ENCODE measurements at regions not wholly inside any gene's neighbourhood (a gene's known extent, or its start where the extent isn't known, plus 50 kb on each side); places are given as distances from the start of the nearest gene placed in this dataset.

- H3K4me3 ChIP-seq (ENCODE audit: low read length): no peak overlapping the region
- no peak overlapping the region for H2BK5ac ChIP-seq (ENCODE audit: low read length)
- no peak overlapping the region for H3K9ac ChIP-seq (ENCODE audit: low read length)
- no peak overlapping the region for H3K56ac ChIP-seq (ENCODE audit: low read length)
- H2AK5ac ChIP-seq (ENCODE audit: low read length): no peak overlapping the region
- no CpG with 5 or more reads among the region's 4 CpGs for WGBS (ENCODE audit: extremely low coverage, insufficient coverage, low lambda C conversion rate)
- no peaks in the 10 kb centered on the region for H3K79me2 ChIP-seq (ENCODE audit: control insufficient read depth, insufficient read depth, low read length)
- H4K8ac ChIP-seq (ENCODE audit: low read depth, low read length): no peak overlapping the region
- H2BK15ac ChIP-seq (replicated peaks; ENCODE audit: low read depth): no peak overlapping the region
- no peak overlapping the region for H3K4me2 ChIP-seq (ENCODE audit: low read length)
- H3K36me3 ChIP-seq (ENCODE audit: control insufficient read depth, insufficient read depth, low read length): no peaks in the 10 kb centered on the region
- H3K27ac ChIP-seq (ENCODE audit: low read depth, low read length): no peak overlapping the region
- H3K18ac ChIP-seq (ENCODE audit: low read length): no peak overlapping the region
- DNase-seq: no peak
- H2BK120ac ChIP-seq (ENCODE audit: low read depth, low read length): no peak overlapping the region
- H3K79me1 ChIP-seq (ENCODE audit: low read length): no peaks in the 10 kb centered on the region
- no peak overlapping the region for H4K5ac ChIP-seq (ENCODE audit: low read length)
- H3K4ac ChIP-seq (ENCODE audit: low read depth, low read length): no peak overlapping the region
- H3K4me1 ChIP-seq (ENCODE audit: control insufficient read depth, low read depth, low read length): no peaks in the 10 kb centered on the region
- no peaks in the 10 kb centered on the region for H3K27me3 ChIP-seq (ENCODE audit: insufficient read depth, low read length, poor library complexity)
- no peak overlapping the region for H3K23ac ChIP-seq (ENCODE audit: low read length)
Observed at GRCh38 chr3:68334367-68334986, 597.9 kb downstream of the TAFA4 start.

GRCh38 chr3:68328049-68328448 lies 604.3 kb downstream of the TAFA4 start:
- H2BK120ac ChIP-seq (ENCODE audit: low read depth, low read length): no peak overlapping the region
- no peaks in the 10 kb centered on the region for H3K79me2 ChIP-seq (ENCODE audit: control insufficient read depth, insufficient read depth, low read length)
- no peak overlapping the region for H3K4me3 ChIP-seq (ENCODE audit: low read length)
- H3K27ac ChIP-seq (ENCODE audit: low read depth, low read length): no peak overlapping the region
- no peak overlapping the region for H3K56ac ChIP-seq (ENCODE audit: low read length)
- H3K23ac ChIP-seq (ENCODE audit: low read length): no peak overlapping the region
- H3K4me1 ChIP-seq (ENCODE audit: control insufficient read depth, low read depth, low read length): no peaks in the 10 kb centered on the region
- no peaks in the 10 kb centered on the region for H3K36me3 ChIP-seq (ENCODE audit: control insufficient read depth, insufficient read depth, low read length)
- no peak overlapping the region for H2AK5ac ChIP-seq (ENCODE audit: low read length)
- no peak overlapping the region for H4K5ac ChIP-seq (ENCODE audit: low read length)
- no peaks in the 10 kb centered on the region for H3K79me1 ChIP-seq (ENCODE audit: low read length)
- no peak overlapping the region for H3K4me2 ChIP-seq (ENCODE audit: low read length)
- no peaks in the 10 kb centered on the region for H3K27me3 ChIP-seq (ENCODE audit: insufficient read depth, low read length, poor library complexity)
- no peak overlapping the region for H3K4ac ChIP-seq (ENCODE audit: low read depth, low read length)
- no peak overlapping the region for H3K9ac ChIP-seq (ENCODE audit: low read length)
- H4K8ac ChIP-seq (ENCODE audit: low read depth, low read length): no peak overlapping the region
- no CpG with 5 or more reads among the region's 3 CpGs for WGBS (ENCODE audit: extremely low coverage, insufficient coverage, low lambda C conversion rate)
- no peak for DNase-seq
- no peak overlapping the region for H3K18ac ChIP-seq (ENCODE audit: low read length)
- H2BK15ac ChIP-seq (replicated peaks; ENCODE audit: low read depth): no peak overlapping the region
- no peak overlapping the region for H2BK5ac ChIP-seq (ENCODE audit: low read length)

- Histone ChIP-seq H2BK120ac (ENCODE audit: low read depth, low read length) (no peak overlapping the region), H3K4me3 (ENCODE audit: low read length) (no peak overlapping the region), H3K56ac (ENCODE audit: low read length) (no peak overlapping the region), H4K5ac (ENCODE audit: low read length) (no peak overlapping the region), H3K9ac (ENCODE audit: low read length) (no peak overlapping the region), H3K79me1 (ENCODE audit: low read length) (no peaks in the 10 kb centered on the region), H3K18ac (ENCODE audit: low read length) (no peak overlapping the region), H3K4me2 (ENCODE audit: low read length) (no peak overlapping the region), H3K79me2 (ENCODE audit: control insufficient read depth, insufficient read depth, low read length) (no peaks in the 10 kb centered on the region), H2BK5ac (ENCODE audit: low read length) (no peak overlapping the region), H2BK15ac (replicated peaks; ENCODE audit: low read depth) (no peak overlapping the region), H2AK5ac (ENCODE audit: low read length) (no peak overlapping the region), H3K27ac (ENCODE audit: low read depth, low read length) (no peak overlapping the region), H3K36me3 (ENCODE audit: control insufficient read depth, insufficient read depth, low read length) (no peaks in the 10 kb centered on the region), H3K4ac (ENCODE audit: low read depth, low read length) (no peak overlapping the region), H3K4me1 (ENCODE audit: control insufficient read depth, low read depth, low read length) (no peaks in the 10 kb centered on the region), H3K27me3 (ENCODE audit: insufficient read depth, low read length, poor library complexity) (no peaks in the 10 kb centered on the region), H3K23ac (ENCODE audit: low read length) (no peak overlapping the region), H4K8ac (ENCODE audit: low read depth, low read length) (no peak overlapping the region)
- no peak for DNase-seq
- WGBS (ENCODE audit: extremely low coverage, insufficient coverage, low lambda C conversion rate): no CpG with 5 or more reads among the region's 1 CpG
Observed at GRCh38 chr3:68315964-68316363, 616.4 kb downstream of the TAFA4 start.

GRCh38 chr3:68315546-68315945 lies 616.8 kb downstream of the TAFA4 start:
- Histone ChIP-seq H3K9ac (ENCODE audit: low read length) (no peak overlapping the region), H3K4me1 (ENCODE audit: control insufficient read depth, low read depth, low read length) (no peaks in the 10 kb centered on the region), H3K27me3 (ENCODE audit: insufficient read depth, low read length, poor library complexity) (no peaks in the 10 kb centered on the region), H2BK15ac (replicated peaks; ENCODE audit: low read depth) (no peak overlapping the region), H3K79me2 (ENCODE audit: control insufficient read depth, insufficient read depth, low read length) (no peaks in the 10 kb centered on the region), H2AK5ac (ENCODE audit: low read length) (no peak overlapping the region), H3K79me1 (ENCODE audit: low read length) (no peaks in the 10 kb centered on the region), H2BK5ac (ENCODE audit: low read length) (no peak overlapping the region), H3K4me2 (ENCODE audit: low read length) (no peak overlapping the region), H3K56ac (ENCODE audit: low read length) (no peak overlapping the region), H3K4ac (ENCODE audit: low read depth, low read length) (no peak overlapping the region), H2BK120ac (ENCODE audit: low read depth, low read length) (no peak overlapping the region), H3K36me3 (ENCODE audit: control insufficient read depth, insufficient read depth, low read length) (no peaks in the 10 kb centered on the region), H4K5ac (ENCODE audit: low read length) (no peak overlapping the region), H3K4me3 (ENCODE audit: low read length) (no peak overlapping the region), H3K18ac (ENCODE audit: low read length) (no peak overlapping the region), H3K27ac (ENCODE audit: low read depth, low read length) (no peak overlapping the region), H4K8ac (ENCODE audit: low read depth, low read length) (no peak overlapping the region), H3K23ac (ENCODE audit: low read length) (no peak overlapping the region)
- DNase-seq: no peak
- no CpG with 5 or more reads among the region's 1 CpG for WGBS (ENCODE audit: extremely low coverage, insufficient coverage, low lambda C conversion rate)

GRCh38 chr3:68306571-68306970 lies 625.8 kb downstream of the TAFA4 start:
- no peaks in the 10 kb centered on the region for H3K4me1 ChIP-seq (ENCODE audit: control insufficient read depth, low read depth, low read length)
- H3K4me2 ChIP-seq (ENCODE audit: low read length): no peak overlapping the region
- H3K56ac ChIP-seq (ENCODE audit: low read length): no peak overlapping the region
- H2AK5ac ChIP-seq (ENCODE audit: low read length): no peak overlapping the region
- no peak overlapping the region for H2BK5ac ChIP-seq (ENCODE audit: low read length)
- no peak overlapping the region for H4K8ac ChIP-seq (ENCODE audit: low read depth, low read length)
- no peaks in the 10 kb centered on the region for H3K79me2 ChIP-seq (ENCODE audit: control insufficient read depth, insufficient read depth, low read length)
- H2BK120ac ChIP-seq (ENCODE audit: low read depth, low read length): no peak overlapping the region
- no peaks in the 10 kb centered on the region for H3K36me3 ChIP-seq (ENCODE audit: control insufficient read depth, insufficient read depth, low read length)
- DNase-seq: peak; percentile 71
- WGBS (ENCODE audit: extremely low coverage, insufficient coverage, low lambda C conversion rate): no CpG with 5 or more reads among the region's 2 CpGs
- no peak overlapping the region for H3K4ac ChIP-seq (ENCODE audit: low read depth, low read length)
- no peak overlapping the region for H3K18ac ChIP-seq (ENCODE audit: low read length)
- H3K79me1 ChIP-seq (ENCODE audit: low read length): no peaks in the 10 kb centered on the region
- no peak overlapping the region for H3K27ac ChIP-seq (ENCODE audit: low read depth, low read length)
- no peaks in the 10 kb centered on the region for H3K27me3 ChIP-seq (ENCODE audit: insufficient read depth, low read length, poor library complexity)
- H3K9ac ChIP-seq (ENCODE audit: low read length): no peak overlapping the region
- H3K4me3 ChIP-seq (ENCODE audit: low read length): no peak overlapping the region
- no peak overlapping the region for H3K23ac ChIP-seq (ENCODE audit: low read length)
- no peak overlapping the region for H2BK15ac ChIP-seq (replicated peaks; ENCODE audit: low read depth)
- no peak overlapping the region for H4K5ac ChIP-seq (ENCODE audit: low read length)

GRCh38 chr3:68295457-68295856 lies 636.9 kb downstream of the TAFA4 start:
- H3K23ac ChIP-seq (ENCODE audit: low read length): no peak overlapping the region
- H2BK15ac ChIP-seq (replicated peaks; ENCODE audit: low read depth): no peak overlapping the region
- no peak overlapping the region for H3K9ac ChIP-seq (ENCODE audit: low read length)
- H3K4me2 ChIP-seq (ENCODE audit: low read length): no peak overlapping the region
- WGBS (ENCODE audit: extremely low coverage, insufficient coverage, low lambda C conversion rate): no CpG with 5 or more reads among the region's 1 CpG
- no peaks in the 10 kb centered on the region for H3K79me2 ChIP-seq (ENCODE audit: control insufficient read depth, insufficient read depth, low read length)
- no peak overlapping the region for H3K18ac ChIP-seq (ENCODE audit: low read length)
- no peak overlapping the region for H4K8ac ChIP-seq (ENCODE audit: low read depth, low read length)
- DNase-seq: no peak
- H3K36me3 ChIP-seq (ENCODE audit: control insufficient read depth, insufficient read depth, low read length): no peaks in the 10 kb centered on the region
- H3K79me1 ChIP-seq (ENCODE audit: low read length): no peaks in the 10 kb centered on the region
- no peak overlapping the region for H2AK5ac ChIP-seq (ENCODE audit: low read length)
- H3K56ac ChIP-seq (ENCODE audit: low read length): no peak overlapping the region
- no peaks in the 10 kb centered on the region for H3K27me3 ChIP-seq (ENCODE audit: insufficient read depth, low read length, poor library complexity)
- no peak overlapping the region for H2BK120ac ChIP-seq (ENCODE audit: low read depth, low read length)
- H2BK5ac ChIP-seq (ENCODE audit: low read length): no peak overlapping the region
- no peak overlapping the region for H4K5ac ChIP-seq (ENCODE audit: low read length)
- no peak overlapping the region for H3K4me3 ChIP-seq (ENCODE audit: low read length)
- no peaks in the 10 kb centered on the region for H3K4me1 ChIP-seq (ENCODE audit: control insufficient read depth, low read depth, low read length)
- H3K4ac ChIP-seq (ENCODE audit: low read depth, low read length): no peak overlapping the region
- no peak overlapping the region for H3K27ac ChIP-seq (ENCODE audit: low read depth, low read length)
